Activated CD8-positive, alpha-beta memory T cell treated with anti-CD3 and anti-CD28 coated beads, Interleukin-2, amount 50 U/mL, for 24 hours (primary cell): ENCODE measurements at regions not wholly inside any gene's neighbourhood (a gene's known extent, or its start where the extent isn't known, plus 50 kb on each side); places are given as distances from the start of the nearest gene placed in this dataset.
"Not testable (repeated sequence)": the region's sequence is repeated elsewhere in the genome, so short reads cannot be mapped to it uniquely, and the experiment has no call there.

Experiments
- DNase-seq: peaks from one replicate; pipeline ENCODE4 v3.0.0-alpha.2; 2020; ENCODE audit errors: extremely low read depth

GRCh38 chr5:87752362-87752761, 339.6 kb upstream of the CCNH start:
- DNase-seq, result no peak

GRCh38 chr5:87751824-87752223, 339.1 kb upstream of the CCNH start:
- DNase-seq, result no peak

- no peak for DNase-seq
Observed at GRCh38 chr5:87746891-87747377, 334.2 kb upstream of the CCNH start.

- DNase-seq, result no peak
Observed at GRCh38 chr5:87746341-87746740, 333.6 kb upstream of the CCNH start.

- DNase-seq, result no peak
Observed at GRCh38 chr5:87741881-87742280, 329.2 kb upstream of the CCNH start.

- no peak for DNase-seq
Observed at GRCh38 chr5:87735923-87736322, 323.2 kb upstream of the CCNH start.

- DNase-seq, result no peak
Observed at GRCh38 chr5:87733897-87734296, 321.2 kb upstream of the CCNH start.

GRCh38 chr5:87732875-87733768, 320.4 kb upstream of the CCNH start:
- DNase-seq, result no peak

- DNase-seq, result no peak
Observed at GRCh38 chr5:87729781-87730180, 317.1 kb upstream of the CCNH start.

GRCh38 chr5:87722286-87722685, 309.6 kb upstream of the CCNH start:
- DNase-seq, result no peak

GRCh38 chr5:87718224-87718925, 305.6 kb upstream of the CCNH start:
- not testable (repeated sequence) for DNase-seq

- DNase-seq, result no peak
Observed at GRCh38 chr5:87717761-87718160, 305.0 kb upstream of the CCNH start.

- DNase-seq, result no peak
Observed at GRCh38 chr5:87705876-87706275, 293.1 kb upstream of the CCNH start.

GRCh38 chr5:87686975-87687374, 274.2 kb upstream of the CCNH start:
- no peak for DNase-seq

- DNase-seq, result no peak
Observed at GRCh38 chr5:87686018-87686417, 273.3 kb upstream of the CCNH start.

- DNase-seq, result no peak
Observed at GRCh38 chr5:87674235-87674634, 261.5 kb upstream of the CCNH start.

- no peak for DNase-seq
Observed at GRCh38 chr5:87671146-87671545, 258.4 kb upstream of the CCNH start.

GRCh38 chr5:87665166-87665565, 252.4 kb upstream of the CCNH start:
- DNase-seq, result no peak

- DNase-seq, result no peak
Observed at GRCh38 chr5:87661784-87662566, 249.2 kb upstream of the CCNH start.

GRCh38 chr5:87653242-87653641, 240.5 kb upstream of the CCNH start:
- no peak for DNase-seq

- no peak for DNase-seq
Observed at GRCh38 chr5:87650284-87650683, 237.6 kb upstream of the CCNH start.

- DNase-seq, result no peak
Observed at GRCh38 chr5:87649455-87649854, 236.7 kb upstream of the CCNH start.
